Prostate gland (tissue), 2 donors: ENCODE measurements at regions not wholly inside any gene's neighbourhood (a gene's known extent, or its start where the extent isn't known, plus 50 kb on each side); places are given as distances from the start of the nearest gene placed in this dataset.

Experiments
- DNase-seq: peaks from one replicate; pipeline ENCODE4 v3.0.0-alpha.2; 2019; ENCODE audit warnings: low spot score
- H3K27ac ChIP-seq, 2 donors: fragments of 200-600 bp; sonication (generic); 2 replicates each; pipeline ENCODE4 v1.5.1; 2017 to 2019
- H3K27me3 ChIP-seq: fragments of 200-600 bp; sonication (generic); replicated peaks from 2 replicates; pipeline ENCODE4 v1.5.1; 2019; ENCODE audit not compliant: insufficient read depth
- H3K36me3 ChIP-seq, 2 donors: fragments of 200-600 bp; sonication (generic); 1 replicate in 1 of 2; 2 replicates in 1 of 2; pipeline versions ENCODE4 v1.5.1 to v1.8.1; 2017 to 2019
- H3K4me1 ChIP-seq: fragments of 200-600 bp; sonication (generic); replicated peaks from 2 replicates; pipeline ENCODE4 v1.5.1; 2019
- H3K4me3 ChIP-seq, 2 donors: fragments of 200-600 bp; sonication (generic); 2 replicates each; pipeline ENCODE4 v1.5.1; 2017 to 2019
- H3K9me3 ChIP-seq: fragments of 200-600 bp; sonication (generic); 2 replicates; pipeline ENCODE4 v1.5.1; 2017
- CTCF ChIP-seq, 4 experiments: fragments of 200-600 bp in 2 of 4; fragments of 450-650 bp in 2 of 4; sonication (generic) in 2 of 4; IDR thresholded peaks; 1 replicate in 3 of 4; 2 replicates in 1 of 4; pipeline ENCODE4 v1.5.1; 2016 to 2019; ENCODE audit warnings: antibody characterized with exemption in 4 of 4, mild to moderate bottlenecking in 2 of 4, moderate library complexity in 2 of 4
- POLR2A ChIP-seq: fragments of 450-650 bp; IDR thresholded peaks from one replicate; pipeline ENCODE4 v1.6.1; 2016; ENCODE audit warnings: antibody characterized with exemption, mild to moderate bottlenecking
- POLR2AphosphoS5 ChIP-seq: sonication (generic); formaldehyde crosslinking; IDR thresholded peaks from one replicate; pipeline ENCODE4 v1.6.1; 2017; ENCODE audit warnings: antibody characterized with exemption
- WGBS: methylation state at CpG from one replicate; pipeline ENCODE4 v1.1.5; 2018; 5-methylcytosine and 5-hydroxymethylcytosine counted together
- intact Hi-C: fragments of 100-400 bp; cut with DNase I; formaldehyde crosslinking; loops from one replicate; pipeline ENCODE4 v1.14.2; 2022

DNA sequence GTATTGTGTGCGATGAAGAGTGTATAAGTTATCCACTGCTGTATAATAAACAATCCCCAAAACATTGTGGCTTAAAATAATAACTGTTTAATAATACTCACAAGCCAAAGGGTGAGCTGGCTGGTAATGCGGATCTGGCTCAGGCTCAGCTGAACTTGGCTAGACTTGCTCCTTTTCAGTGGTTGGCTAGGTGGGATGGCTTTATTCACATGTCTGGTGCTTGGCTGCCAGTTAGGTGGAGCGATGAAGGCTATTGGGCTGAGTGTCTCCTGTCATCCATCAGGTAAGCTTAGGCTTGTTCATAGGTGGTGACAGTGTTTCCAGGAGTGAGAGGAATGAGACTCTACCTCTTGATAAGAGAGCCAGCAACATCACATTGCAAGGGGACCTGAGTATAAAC lies 135.0 kb upstream of the ASCC3 start:
- Histone ChIP-seq H3K27me3 (no peaks in the 10 kb centered on the region), H3K9me3 (no peaks in the 10 kb centered on the region), H3K4me3 (no peak overlapping the region), H3K27ac (no peak overlapping the region), H3K36me3 (no peaks in the 10 kb centered on the region), H3K4me1 (no peaks in the 10 kb centered on the region)
- TF ChIP-seq POLR2AphosphoS5 = no peak
- no peak for TF ChIP-seq POLR2A
- no peak for TF ChIP-seq CTCF (IDR thresholded peaks at IDR 0.05)
- no peak for DNase-seq
- intact Hi-C loops = no loop called here
- WGBS = 93% methylated on average over 3 of the region's 3 CpGs

- 70% methylated on average over 3 of the region's 3 CpGs for WGBS
- no peak overlapping the region for H3K4me3 ChIP-seq
- no peak overlapping the region for H3K27ac ChIP-seq
- DNase-seq = no peak
- H3K27me3 ChIP-seq = no peaks in the 10 kb centered on the region
- no peaks in the 10 kb centered on the region for H3K9me3 ChIP-seq
- TF ChIP-seq CTCF (IDR thresholded peaks at IDR 0.05) (no peak), POLR2A (no peak)
- intact Hi-C loops = no loop called here
- no peaks in the 10 kb centered on the region for H3K4me1 ChIP-seq
- no peaks in the 10 kb centered on the region for H3K36me3 ChIP-seq
Measured at GRCh38 chr6:101018157-101018556, 137.0 kb upstream of the ASCC3 start.

DNA sequence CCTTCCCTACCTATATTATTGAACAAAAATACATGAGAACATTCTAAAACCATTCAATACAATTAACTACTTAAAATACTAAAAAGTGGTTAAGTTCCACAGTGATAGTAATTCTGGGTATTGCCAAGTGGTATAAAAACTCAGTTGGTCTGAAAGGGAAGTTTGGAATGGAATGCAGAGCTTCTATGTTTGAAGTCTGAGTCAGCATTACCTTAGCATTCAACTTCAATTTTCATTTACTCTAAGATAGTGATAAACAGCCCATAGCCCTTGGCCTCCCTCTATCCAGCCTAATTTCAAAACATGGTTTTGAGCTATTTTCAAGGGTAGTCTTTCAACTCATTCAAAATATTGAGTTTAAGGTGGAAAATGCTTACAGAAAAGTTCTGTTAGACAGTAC lies 140.4 kb upstream of the ASCC3 start:
- DNase-seq = no peak
- no peaks in the 10 kb centered on the region for H3K9me3 ChIP-seq
- TF ChIP-seq CTCF (IDR thresholded peaks at IDR 0.05) = no peak
- no peak for TF ChIP-seq POLR2AphosphoS5
- no peak for TF ChIP-seq POLR2A
- no peak overlapping the region for H3K4me3 ChIP-seq
- no peaks in the 10 kb centered on the region for H3K27me3 ChIP-seq
- intact Hi-C loops = no loop called here
- H3K36me3 ChIP-seq = no peaks in the 10 kb centered on the region
- no peak overlapping the region for H3K27ac ChIP-seq
- no peaks in the 10 kb centered on the region for H3K4me1 ChIP-seq

DNA sequence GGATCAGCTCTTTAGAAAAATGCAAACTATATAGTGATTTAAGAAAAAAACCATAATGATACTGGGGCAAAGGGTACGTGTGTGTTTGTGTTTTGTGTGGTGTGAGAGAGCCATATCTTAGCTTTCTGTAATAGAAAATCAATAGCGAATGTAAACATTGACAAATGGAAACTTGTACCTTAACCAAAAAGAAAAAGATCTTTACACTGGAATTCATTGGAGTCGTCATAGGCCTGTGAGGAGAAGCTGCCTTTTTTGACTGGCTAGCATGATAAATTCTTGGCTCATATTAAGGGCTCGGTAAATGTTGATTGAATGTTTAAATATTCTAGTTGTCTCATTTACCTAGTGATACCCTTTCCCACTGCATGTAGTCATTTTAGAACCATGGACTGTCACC lies 161.8 kb upstream of the ASCC3 start:
- no peak for TF ChIP-seq CTCF (IDR thresholded peaks at IDR 0.05)
- no peak overlapping the region for H3K4me3 ChIP-seq
- no peaks in the 10 kb centered on the region for H3K27me3 ChIP-seq
- no peak for DNase-seq
- intact Hi-C loops = no loop called here
- no peaks in the 10 kb centered on the region for H3K9me3 ChIP-seq
- 84% methylated on average over 4 of the region's 4 CpGs for WGBS
- no peaks in the 10 kb centered on the region for H3K36me3 ChIP-seq
- no peaks in the 10 kb centered on the region for H3K4me1 ChIP-seq
- no peak overlapping the region for H3K27ac ChIP-seq

DNA sequence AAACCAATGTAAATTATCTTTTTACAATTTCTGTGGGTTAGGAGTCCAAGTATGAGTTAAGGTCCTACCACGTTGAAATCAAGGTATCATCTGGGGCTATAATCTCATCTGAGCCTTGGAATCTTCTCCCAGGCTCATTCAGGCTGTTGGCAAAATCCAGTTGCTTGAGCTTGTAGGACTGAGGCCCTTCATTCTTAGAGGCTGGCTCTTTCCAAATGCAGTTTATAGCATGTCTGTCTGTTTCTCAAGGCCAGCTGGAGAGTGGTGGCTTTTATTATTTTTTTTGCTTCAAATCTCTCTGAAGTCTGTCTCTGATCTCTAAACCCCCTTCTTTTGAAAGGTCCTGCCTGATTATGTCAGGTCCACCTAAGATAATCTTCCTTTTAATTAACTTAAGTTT lies 177.2 kb upstream of the ASCC3 start:
- no peak for TF ChIP-seq POLR2A
- no peak for TF ChIP-seq CTCF (IDR thresholded peaks at IDR 0.05)
- TF ChIP-seq POLR2AphosphoS5 = no peak
- no peak overlapping the region for H3K27ac ChIP-seq
- 21% methylated on average over 1 of the region's 1 CpG for WGBS
- no peaks in the 10 kb centered on the region for H3K9me3 ChIP-seq
- no peaks in the 10 kb centered on the region for H3K36me3 ChIP-seq
- intact Hi-C loops = no loop called here
- H3K4me3 ChIP-seq = no peak overlapping the region
- no peak for DNase-seq
- H3K4me1 ChIP-seq = no peaks in the 10 kb centered on the region
- no peaks in the 10 kb centered on the region for H3K27me3 ChIP-seq
